ENCODE measurements at regions not wholly inside any gene's neighbourhood (a gene's known extent, or its start where the extent isn't known, plus 50 kb on each side); places are given as distances from the start of the nearest gene placed in this dataset.

- TF ChIP-seq CTCF (IDR thresholded peaks at IDR 0.05) (no peak), POLR2A (IDR thresholded peaks at IDR 0.05) (no peak)
Measured at GRCh38 chr17:71917715-71918114, 203.1 kb upstream of the SOX9 start.
